WI38 (cell line): ENCODE measurements at regions not wholly inside any gene's neighbourhood (a gene's known extent, or its start where the extent isn't known, plus 50 kb on each side); places are given as distances from the start of the nearest gene placed in this dataset.

Source experiments
- H3K4me3 ChIP-seq: 2 replicates; pipeline ENCODE4 v1.5.1; 2011; ENCODE audit warnings: low read depth, mild to moderate bottlenecking, control low read depth, low read length
- CTCF ChIP-seq: IDR thresholded peaks from 2 replicates; pipeline ENCODE4 v1.5.1; 2012; ENCODE audit warnings: low read depth, mild to moderate bottlenecking, control low read depth, low read length

DNA sequence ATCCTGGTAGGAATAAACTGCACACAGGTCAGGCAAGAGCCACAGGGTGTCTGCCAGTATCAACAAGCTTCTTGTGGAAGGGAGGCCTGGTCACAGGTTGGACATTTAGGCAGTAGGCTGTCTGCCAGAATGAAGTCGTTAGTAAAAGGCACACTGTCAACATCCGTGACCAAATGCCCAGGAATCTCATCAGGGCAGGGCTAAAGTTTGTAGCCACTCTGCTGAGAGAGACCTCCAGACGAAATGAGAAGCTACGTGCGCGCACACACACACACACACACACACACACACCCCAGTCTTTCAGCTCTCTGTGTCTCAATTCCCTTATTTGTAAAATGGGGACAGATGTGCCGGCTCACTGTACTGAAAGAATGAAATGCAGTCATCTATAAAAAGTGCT lies 408.7 kb upstream of the ZFP42 start:
- no peak overlapping the region for H3K4me3 ChIP-seq
- no peak for TF ChIP-seq CTCF

DNA sequence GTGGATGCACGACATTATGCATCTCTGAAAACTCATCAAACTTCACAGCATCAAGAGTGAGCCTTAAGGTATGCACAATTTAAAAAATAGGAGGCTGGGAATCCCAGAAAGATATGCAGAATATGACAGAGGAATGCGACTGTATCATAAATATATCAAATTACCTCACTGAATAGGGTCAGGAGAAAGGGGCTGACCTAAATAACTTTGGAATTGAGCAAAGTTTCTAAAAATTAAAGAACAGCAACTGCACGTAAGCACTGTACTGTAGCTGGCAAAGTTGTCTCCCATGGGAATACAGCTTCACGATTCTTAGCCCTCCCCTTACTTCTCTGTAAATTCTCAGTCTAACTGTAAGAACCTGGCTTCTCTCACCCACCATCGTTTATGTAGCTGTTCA lies 397.4 kb upstream of the ZFP42 start:
- no peak for TF ChIP-seq CTCF

GRCh38 chr4:187602339-187603092 lies 393.1 kb upstream of the ZFP42 start:
- TF ChIP-seq CTCF = no peak
- H3K4me3 ChIP-seq = peak overlapping the region; percentile 33

More for the DNA sequence above, 397.4 kb upstream of the ZFP42 start:
- no peak overlapping the region for H3K4me3 ChIP-seq

GRCh38 chr4:187603093-187604025 lies 392.2 kb upstream of the ZFP42 start:
- TF ChIP-seq CTCF = no peak
- H3K4me3 ChIP-seq = no peak overlapping the region

DNA sequence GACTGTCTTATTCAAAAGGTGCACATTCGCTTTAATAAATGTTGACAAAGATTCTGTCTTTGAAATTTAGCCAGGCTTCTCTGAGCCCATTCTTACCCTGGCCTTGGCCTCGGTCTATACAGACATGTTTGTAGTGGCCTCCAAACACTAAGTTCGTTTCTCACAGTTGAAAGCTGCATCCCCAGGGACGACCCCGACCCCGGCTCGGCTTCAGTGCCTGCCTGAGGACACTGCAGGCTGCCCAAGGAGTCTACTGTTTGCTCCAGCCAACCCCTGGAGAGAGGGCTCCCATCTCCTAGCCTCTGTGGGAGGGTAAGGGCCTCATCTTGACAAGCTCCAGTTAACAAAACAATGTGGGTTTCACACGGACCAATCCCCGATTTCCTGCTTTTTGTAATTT lies 390.6 kb upstream of the ZFP42 start:
- no peak overlapping the region for H3K4me3 ChIP-seq
- TF ChIP-seq CTCF = no peak

DNA sequence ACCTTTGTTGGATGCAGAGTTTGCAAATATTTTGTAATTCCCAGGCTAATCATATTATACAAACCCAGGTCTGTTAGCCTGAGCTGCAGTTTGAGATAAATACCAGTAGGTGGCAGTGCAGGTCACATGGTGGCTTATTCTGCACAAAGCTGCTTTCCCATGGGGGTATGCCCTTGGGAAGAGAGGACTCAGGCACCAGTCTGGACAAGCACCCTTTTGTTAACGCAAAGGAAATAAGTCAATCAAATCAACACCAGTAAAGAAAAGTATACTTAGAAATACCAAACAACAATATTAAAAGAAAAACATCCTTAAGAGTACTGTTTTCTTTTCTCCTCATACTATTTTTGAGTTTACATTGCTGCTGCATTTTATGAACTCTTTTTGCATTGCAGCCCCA lies 389.0 kb upstream of the ZFP42 start:
- no peak overlapping the region for H3K4me3 ChIP-seq
- peak; percentile 85 for TF ChIP-seq CTCF

DNA sequence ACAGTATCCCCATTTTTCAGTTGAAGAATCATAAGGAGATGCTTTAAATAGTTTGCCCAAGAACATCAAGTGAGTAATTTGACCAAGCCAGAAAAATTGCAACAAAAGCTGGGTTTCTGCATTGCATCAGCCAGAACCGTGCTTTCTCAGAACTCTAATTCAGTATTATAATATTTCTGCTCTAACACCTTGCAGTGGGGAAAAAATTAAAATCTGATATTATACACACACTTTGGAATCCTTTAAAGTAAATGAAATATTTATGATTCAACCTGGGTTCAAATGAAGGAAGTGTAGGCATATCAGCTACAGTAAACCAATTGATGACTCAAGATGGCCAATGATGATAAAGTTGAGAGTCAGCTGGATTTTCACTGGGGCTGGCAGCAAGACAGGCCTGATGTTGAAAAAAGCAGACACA lies 387.6 kb upstream of the ZFP42 start:
- no peak for TF ChIP-seq CTCF
- H3K4me3 ChIP-seq = no peak overlapping the region
